ENCODE measurements at regions not wholly inside any gene's neighbourhood (a gene's known extent, or its start where the extent isn't known, plus 50 kb on each side); places are given as distances from the start of the nearest gene placed in this dataset.

GRCh38 chr5:107272509-107272908, 398.2 kb downstream of the EFNA5 start:
- no peak for DNase-seq
- no peak overlapping the region for H3K27ac ChIP-seq (ENCODE audit: low read depth in 1 of 2, low read length in 2 of 2)
- no peaks in the 10 kb centered on the region for H3K4me1 ChIP-seq (ENCODE audit: control insufficient read depth in 1 of 2, insufficient read depth in 2 of 2, low read length in 2 of 2)
- no peak overlapping the region for H3K4me3 ChIP-seq (ENCODE audit: low read length in 2 of 2)
- no peaks in the 10 kb centered on the region for H3K9me3 ChIP-seq (ENCODE audit: control insufficient read depth, low read length)
- no peaks in the 10 kb centered on the region for H3K27me3 ChIP-seq (ENCODE audit: control insufficient read depth in 1 of 2, insufficient read depth in 2 of 2, low read length in 1 of 2)
- H3K36me3 ChIP-seq (ENCODE audit: control insufficient read depth in 1 of 2, insufficient read depth in 2 of 2, low read length in 1 of 2), result no peaks in the 10 kb centered on the region
- intact Hi-C loops (cut with DNase I), result no loop called here
- no peak for ATAC-seq (ENCODE audit: low FRiP score)
- 96 to 97% methylated on average over 3 of the region's 3 CpGs for WGBS, 2 donors

GRCh38 chr5:107271682-107272350, 398.9 kb downstream of the EFNA5 start:
- DNase-seq, result no peak
- H3K27me3 ChIP-seq (ENCODE audit: control insufficient read depth in 1 of 2, insufficient read depth in 2 of 2, low read length in 1 of 2), result no peaks in the 10 kb centered on the region
- no peak for ATAC-seq (ENCODE audit: low FRiP score)
- no peaks in the 10 kb centered on the region for H3K4me1 ChIP-seq (ENCODE audit: control insufficient read depth in 1 of 2, insufficient read depth in 2 of 2, low read length in 2 of 2)
- 94 to 100% methylated on average over 1 of the region's 1 CpG for WGBS, 2 donors
- no peak overlapping the region for H3K4me3 ChIP-seq (ENCODE audit: low read length in 2 of 2)
- H3K9me3 ChIP-seq (ENCODE audit: control insufficient read depth, low read length), result no peaks in the 10 kb centered on the region
- intact Hi-C loops (cut with DNase I), result no loop called here
- no peaks in the 10 kb centered on the region for H3K36me3 ChIP-seq (ENCODE audit: control insufficient read depth in 1 of 2, insufficient read depth in 2 of 2, low read length in 1 of 2)
- H3K27ac ChIP-seq (ENCODE audit: low read depth in 1 of 2, low read length in 2 of 2), result no peak overlapping the region

GRCh38 chr5:107270561-107270960, 400.2 kb downstream of the EFNA5 start:
- Histone ChIP-seq H3K27ac (ENCODE audit: low read depth in 1 of 2, low read length in 2 of 2) (no peak overlapping the region), H3K4me3 (ENCODE audit: low read length in 2 of 2) (no peak overlapping the region), H3K27me3 (ENCODE audit: control insufficient read depth in 1 of 2, insufficient read depth in 2 of 2, low read length in 1 of 2) (no peaks in the 10 kb centered on the region), H3K36me3 (ENCODE audit: control insufficient read depth in 1 of 2, insufficient read depth in 2 of 2, low read length in 1 of 2) (no peaks in the 10 kb centered on the region), H3K4me1 (ENCODE audit: control insufficient read depth in 1 of 2, insufficient read depth in 2 of 2, low read length in 2 of 2) (no peaks in the 10 kb centered on the region), H3K9me3 (ENCODE audit: control insufficient read depth, low read length) (no peaks in the 10 kb centered on the region)
- no peak for DNase-seq
- no peak for ATAC-seq (ENCODE audit: low FRiP score)
- intact Hi-C loops (cut with DNase I), result no loop called here
- WGBS, 2 donors, result 91 to 94% methylated on average over 1 of the region's 1 CpG

DNA sequence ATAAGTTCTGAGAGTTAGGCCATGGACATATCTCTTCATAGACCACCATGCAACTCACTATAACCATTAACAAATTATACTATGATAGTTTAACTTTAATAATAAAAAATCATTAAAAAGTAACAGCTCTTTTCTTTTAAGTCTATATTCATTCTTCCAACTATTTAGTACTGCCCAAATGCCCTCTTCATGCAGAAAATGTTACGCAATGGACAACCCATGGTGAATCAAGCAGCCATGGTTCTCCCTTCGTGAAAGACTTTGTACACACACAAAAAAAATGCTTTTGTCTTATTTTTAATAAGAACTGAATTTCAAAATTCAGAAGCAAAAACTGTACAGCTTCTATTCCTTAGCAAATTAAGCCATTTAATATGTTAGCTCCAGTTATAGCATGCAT, 401.1 kb downstream of the EFNA5 start:
- Histone ChIP-seq H3K4me3 (ENCODE audit: low read length in 2 of 2) (no peak overlapping the region), H3K27ac (ENCODE audit: low read depth in 1 of 2, low read length in 2 of 2) (no peak overlapping the region), H3K9me3 (ENCODE audit: control insufficient read depth, low read length) (no peaks in the 10 kb centered on the region), H3K4me1 (ENCODE audit: control insufficient read depth in 1 of 2, insufficient read depth in 2 of 2, low read length in 2 of 2) (no peaks in the 10 kb centered on the region), H3K27me3 (ENCODE audit: control insufficient read depth in 1 of 2, insufficient read depth in 2 of 2, low read length in 1 of 2) (no peaks in the 10 kb centered on the region), H3K36me3 (ENCODE audit: control insufficient read depth in 1 of 2, insufficient read depth in 2 of 2, low read length in 1 of 2) (no peaks in the 10 kb centered on the region)
- ATAC-seq (ENCODE audit: low FRiP score) (no peak), DNase-seq (no peak)
- WGBS, 2 donors, result 94 to 95% methylated on average over 2 of the region's 2 CpGs
- intact Hi-C loops (cut with DNase I), result no loop called here

DNA sequence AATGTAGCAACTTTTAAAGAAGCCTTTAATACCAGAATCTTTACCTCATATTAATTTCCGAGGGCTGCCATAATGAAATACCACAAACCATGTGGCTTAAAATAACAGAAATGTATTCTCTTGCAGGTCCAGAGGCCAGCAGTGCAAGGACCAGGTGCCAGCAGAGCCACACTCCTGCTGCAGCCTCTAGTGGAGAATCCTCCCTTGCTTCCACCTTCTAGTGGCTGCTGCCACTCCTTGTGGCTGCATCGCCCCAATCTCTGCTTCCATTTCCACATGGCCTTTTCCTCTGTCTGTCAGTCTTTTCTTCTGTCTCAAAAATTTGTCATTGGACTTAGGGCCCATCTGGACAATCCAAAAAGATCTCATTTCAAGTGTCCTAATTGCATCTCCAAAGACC, 401.5 kb downstream of the EFNA5 start:
- no peak for DNase-seq
- ATAC-seq (ENCODE audit: low FRiP score), result no peak
- H3K4me3 ChIP-seq (ENCODE audit: low read length in 2 of 2), result no peak overlapping the region
- no peak overlapping the region for H3K27ac ChIP-seq (ENCODE audit: low read depth in 1 of 2, low read length in 2 of 2)
- WGBS, 2 donors, result 88 to 95% methylated on average over 2 of the region's 2 CpGs
- intact Hi-C loops (cut with DNase I), result no loop called here
- H3K4me1 ChIP-seq (ENCODE audit: control insufficient read depth in 1 of 2, insufficient read depth in 2 of 2, low read length in 2 of 2), result no peaks in the 10 kb centered on the region
- no peaks in the 10 kb centered on the region for H3K9me3 ChIP-seq (ENCODE audit: control insufficient read depth, low read length)
- H3K27me3 ChIP-seq (ENCODE audit: control insufficient read depth in 1 of 2, insufficient read depth in 2 of 2, low read length in 1 of 2), result no peaks in the 10 kb centered on the region
- no peaks in the 10 kb centered on the region for H3K36me3 ChIP-seq (ENCODE audit: control insufficient read depth in 1 of 2, insufficient read depth in 2 of 2, low read length in 1 of 2)

- DNase-seq (no peak), ATAC-seq (ENCODE audit: low FRiP score) (no peak)
- whole genome bisulfite sequencing, 2 donors, result 88 to 90% methylated on average over 2 of the region's 2 CpGs
Measured at GRCh38 chr5:107268241-107268640, 402.5 kb downstream of the EFNA5 start.

DNA sequence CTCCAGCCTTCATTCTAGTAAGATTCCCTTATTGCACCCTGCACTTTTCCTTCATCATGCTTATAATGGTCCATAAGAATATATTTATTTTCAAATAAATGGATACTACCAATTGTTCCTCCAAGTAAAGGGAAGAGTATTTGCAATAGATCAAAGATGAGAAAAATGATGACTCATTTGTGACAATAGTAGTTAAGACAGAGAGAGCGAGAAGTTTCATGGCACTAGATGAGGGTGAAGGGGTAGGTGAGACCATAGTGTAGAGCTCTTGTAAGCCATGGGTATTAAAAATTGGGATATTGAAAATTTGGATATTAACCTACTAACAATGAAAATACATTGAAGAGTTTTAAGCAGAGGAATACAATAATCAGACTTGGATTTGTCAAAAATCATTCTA, 404.6 kb downstream of the EFNA5 start:
- Histone ChIP-seq H3K36me3 (ENCODE audit: control insufficient read depth in 1 of 2, insufficient read depth in 2 of 2, low read length in 1 of 2) (no peaks in the 10 kb centered on the region), H3K27me3 (ENCODE audit: control insufficient read depth in 1 of 2, insufficient read depth in 2 of 2, low read length in 1 of 2) (no peaks in the 10 kb centered on the region), H3K4me3 (ENCODE audit: low read length in 2 of 2) (no peak overlapping the region), H3K4me1 (ENCODE audit: control insufficient read depth in 1 of 2, insufficient read depth in 2 of 2, low read length in 2 of 2) (no peaks in the 10 kb centered on the region), H3K27ac (ENCODE audit: low read depth in 1 of 2, low read length in 2 of 2) (no peak overlapping the region), H3K9me3 (ENCODE audit: control insufficient read depth, low read length) (no peaks in the 10 kb centered on the region)
- ATAC-seq (ENCODE audit: low FRiP score) (no peak), DNase-seq (no peak)
- WGBS, 2 donors, result 93 to 98% methylated on average over 1 of the region's 1 CpG
- intact Hi-C loops (cut with DNase I), result no loop called here

More at GRCh38 chr5:107268241-107268640, 402.5 kb downstream of the EFNA5 start:
- Histone ChIP-seq H3K27ac (ENCODE audit: low read depth in 1 of 2, low read length in 2 of 2) (no peak overlapping the region), H3K4me1 (ENCODE audit: control insufficient read depth in 1 of 2, insufficient read depth in 2 of 2, low read length in 2 of 2) (no peaks in the 10 kb centered on the region), H3K27me3 (ENCODE audit: control insufficient read depth in 1 of 2, insufficient read depth in 2 of 2, low read length in 1 of 2) (no peaks in the 10 kb centered on the region), H3K36me3 (ENCODE audit: control insufficient read depth in 1 of 2, insufficient read depth in 2 of 2, low read length in 1 of 2) (no peaks in the 10 kb centered on the region), H3K4me3 (ENCODE audit: low read length in 2 of 2) (no peak overlapping the region), H3K9me3 (ENCODE audit: control insufficient read depth, low read length) (no peaks in the 10 kb centered on the region)
- intact Hi-C loops (cut with DNase I), result no loop called here

DNA sequence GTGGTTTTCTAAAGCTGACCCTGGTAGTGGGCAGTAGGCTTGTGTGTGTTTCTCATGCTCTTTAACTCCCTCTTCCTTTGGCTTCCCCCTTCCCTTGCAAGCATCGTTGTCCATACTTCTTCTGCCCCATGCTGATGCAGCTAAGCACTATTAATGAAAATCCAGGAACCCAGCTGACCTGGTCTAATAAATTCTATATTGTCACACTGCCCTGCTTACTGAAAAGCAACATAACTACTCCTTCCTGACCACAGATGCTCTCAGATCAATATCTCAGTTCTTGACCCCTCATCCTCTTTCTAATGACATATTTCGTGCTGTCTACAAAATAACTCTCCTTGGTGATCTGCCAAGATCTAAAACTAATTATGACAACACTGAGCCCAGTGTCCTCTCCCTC, 405.5 kb downstream of the EFNA5 start:
- Histone ChIP-seq H3K27me3 (ENCODE audit: control insufficient read depth in 1 of 2, insufficient read depth in 2 of 2, low read length in 1 of 2) (no peaks in the 10 kb centered on the region), H3K4me1 (ENCODE audit: control insufficient read depth in 1 of 2, insufficient read depth in 2 of 2, low read length in 2 of 2) (no peaks in the 10 kb centered on the region), H3K36me3 (ENCODE audit: control insufficient read depth in 1 of 2, insufficient read depth in 2 of 2, low read length in 1 of 2) (no peaks in the 10 kb centered on the region), H3K4me3 (ENCODE audit: low read length in 2 of 2) (no peak overlapping the region), H3K27ac (ENCODE audit: low read depth in 1 of 2, low read length in 2 of 2) (no peak overlapping the region), H3K9me3 (ENCODE audit: control insufficient read depth, low read length) (no peaks in the 10 kb centered on the region)
- ATAC-seq (ENCODE audit: low FRiP score) (no peak), DNase-seq (no peak)
- 84 to 85% methylated on average over 2 of the region's 2 CpGs for WGBS, 2 donors
- intact Hi-C loops (cut with DNase I), result no loop called here

DNA sequence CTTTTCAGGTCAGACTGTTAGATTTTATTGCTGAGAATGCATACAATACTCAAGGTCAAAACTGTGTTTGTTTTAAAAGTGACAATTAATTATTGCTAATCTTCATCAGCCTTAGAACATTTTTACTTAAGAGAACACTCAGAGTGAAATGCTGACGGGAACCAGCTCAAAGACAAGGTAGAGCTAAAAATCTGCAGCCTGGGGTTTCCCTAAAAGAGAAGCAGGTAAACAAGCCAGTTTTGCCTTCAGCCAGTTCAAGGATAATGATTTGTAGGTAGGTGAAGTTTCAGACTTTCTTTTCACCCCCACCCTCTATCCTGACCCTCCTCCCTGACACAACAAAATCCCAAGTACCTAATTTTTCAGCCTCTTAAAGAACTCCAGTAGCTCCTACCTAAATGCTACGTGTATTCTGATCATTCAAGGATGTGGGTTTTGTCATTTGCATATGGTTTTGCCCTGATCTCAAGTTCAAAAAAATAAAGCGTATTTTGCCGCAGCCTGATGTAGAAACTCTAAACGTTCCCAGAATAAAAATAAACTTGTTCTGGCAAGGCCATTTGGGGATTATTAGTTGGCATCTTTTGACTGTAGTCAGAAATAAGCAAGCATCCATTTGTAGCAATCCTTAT, 407.2 kb downstream of the EFNA5 start:
- no peak for DNase-seq

More for the DNA sequence above, 407.2 kb downstream of the EFNA5 start:
- no peak overlapping the region for H3K4me3 ChIP-seq (ENCODE audit: low read length in 2 of 2)
- H3K9me3 ChIP-seq (ENCODE audit: control insufficient read depth, low read length), result no peaks in the 10 kb centered on the region
- ATAC-seq (ENCODE audit: low FRiP score), result no peak
- H3K36me3 ChIP-seq (ENCODE audit: control insufficient read depth in 1 of 2, insufficient read depth in 2 of 2, low read length in 1 of 2), result no peaks in the 10 kb centered on the region
- intact Hi-C loops (cut with DNase I), result no loop called here
- no peaks in the 10 kb centered on the region for H3K4me1 ChIP-seq (ENCODE audit: control insufficient read depth in 1 of 2, insufficient read depth in 2 of 2, low read length in 2 of 2)
- H3K27ac ChIP-seq (ENCODE audit: low read depth in 1 of 2, low read length in 2 of 2), result no peak overlapping the region
- H3K27me3 ChIP-seq (ENCODE audit: control insufficient read depth in 1 of 2, insufficient read depth in 2 of 2, low read length in 1 of 2), result no peaks in the 10 kb centered on the region
- 11 to 13% methylated on average over 5 of the region's 5 CpGs for WGBS, 2 donors

Data from aorta (tissue), 5 donors.